ENCODE measurements at regions not wholly inside any gene's neighbourhood (a gene's known extent, or its start where the extent isn't known, plus 50 kb on each side); places are given as distances from the start of the nearest gene placed in this dataset.

- Histone ChIP-seq H3K4me3 (no peak overlapping the region), H3K79me2 (replicated peaks; ENCODE audit: insufficient read depth) (no peaks in the 10 kb centered on the region), H3K27ac (ENCODE audit: low read depth) (no peak overlapping the region), H3F3A (replicated peaks; ENCODE audit: low read depth) (no peaks in the 10 kb centered on the region), H3K4me2 (no peak overlapping the region), H4K20me1 (replicated peaks; ENCODE audit: insufficient read depth) (no peaks in the 10 kb centered on the region), H3K27me3 (ENCODE audit: insufficient read depth) (no peaks in the 10 kb centered on the region), H2AFZ (peak overlapping the region; percentile 19; the same call in 1 of the 2 replicates), H3K4me1 (ENCODE audit: insufficient read depth) (peaks cover 6% of the 10 kb centered on the region; the same call in 1 of the 2 replicates), H3K36me3 (ENCODE audit: insufficient read depth) (no peaks in the 10 kb centered on the region), H3K9me2 (ENCODE audit: insufficient read depth) (no peaks in the 10 kb centered on the region)
- ATAC-seq (no peak; the same call in 2 of the 3 replicates), DNase-seq (ENCODE audit: low spot score) (no peak)
- TF ChIP-seq ZNF462 (CRISPR knock-in tag; IDR thresholded peaks at IDR 0.05) (no peak), ZNF331 (CRISPR knock-in tag; IDR thresholded peaks at IDR 0.05; ENCODE audit: low read depth) (no peak), STAT1 (IDR thresholded peaks at IDR 0.05; ENCODE audit: unreplicated experiment) (no peak), REST (IDR thresholded peaks at IDR 0.05; ENCODE audit: unreplicated experiment) (no peak), CREB1 (CRISPR knock-in tag; IDR thresholded peaks at IDR 0.05; ENCODE audit: low read depth) (no peak), JUNB (IDR thresholded peaks at IDR 0.05; ENCODE audit: unreplicated experiment) (no peak)
- TF ChIP-seq, protein P1, sequence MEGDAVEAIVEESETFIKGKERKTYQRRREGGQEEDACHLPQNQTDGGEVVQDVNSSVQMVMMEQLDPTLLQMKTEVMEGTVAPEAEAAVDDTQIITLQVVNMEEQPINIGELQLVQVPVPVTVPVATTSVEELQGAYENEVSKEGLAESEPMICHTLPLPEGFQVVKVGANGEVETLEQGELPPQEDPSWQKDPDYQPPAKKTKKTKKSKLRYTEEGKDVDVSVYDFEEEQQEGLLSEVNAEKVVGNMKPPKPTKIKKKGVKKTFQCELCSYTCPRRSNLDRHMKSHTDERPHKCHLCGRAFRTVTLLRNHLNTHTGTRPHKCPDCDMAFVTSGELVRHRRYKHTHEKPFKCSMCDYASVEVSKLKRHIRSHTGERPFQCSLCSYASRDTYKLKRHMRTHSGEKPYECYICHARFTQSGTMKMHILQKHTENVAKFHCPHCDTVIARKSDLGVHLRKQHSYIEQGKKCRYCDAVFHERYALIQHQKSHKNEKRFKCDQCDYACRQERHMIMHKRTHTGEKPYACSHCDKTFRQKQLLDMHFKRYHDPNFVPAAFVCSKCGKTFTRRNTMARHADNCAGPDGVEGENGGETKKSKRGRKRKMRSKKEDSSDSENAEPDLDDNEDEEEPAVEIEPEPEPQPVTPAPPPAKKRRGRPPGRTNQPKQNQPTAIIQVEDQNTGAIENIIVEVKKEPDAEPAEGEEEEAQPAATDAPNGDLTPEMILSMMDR (conservative IDR thresholded peaks at IDR 0.05; ENCODE audit: low read depth in 2 of 2), result no peak
- TF ChIP-seq, protein P2, sequence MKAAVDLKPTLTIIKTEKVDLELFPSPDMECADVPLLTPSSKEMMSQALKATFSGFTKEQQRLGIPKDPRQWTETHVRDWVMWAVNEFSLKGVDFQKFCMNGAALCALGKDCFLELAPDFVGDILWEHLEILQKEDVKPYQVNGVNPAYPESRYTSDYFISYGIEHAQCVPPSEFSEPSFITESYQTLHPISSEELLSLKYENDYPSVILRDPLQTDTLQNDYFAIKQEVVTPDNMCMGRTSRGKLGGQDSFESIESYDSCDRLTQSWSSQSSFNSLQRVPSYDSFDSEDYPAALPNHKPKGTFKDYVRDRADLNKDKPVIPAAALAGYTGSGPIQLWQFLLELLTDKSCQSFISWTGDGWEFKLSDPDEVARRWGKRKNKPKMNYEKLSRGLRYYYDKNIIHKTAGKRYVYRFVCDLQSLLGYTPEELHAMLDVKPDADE (IDR thresholded peaks at IDR 0.05), result no peak
- H3K4me1 Mint-ChIP-seq, result no peaks in the 10 kb centered on the region
- H3K4me3 Mint-ChIP-seq, result no peak overlapping the region
- H3K36me3 Mint-ChIP-seq (ENCODE audit: low read depth), result no peaks in the 10 kb centered on the region
- H3K27ac Mint-ChIP-seq, result no peak overlapping the region
- no peaks in the 10 kb centered on the region for H3K27me3 Mint-ChIP-seq (ENCODE audit: insufficient read depth, low read depth, poor library complexity)
- H3K9me3 Mint-ChIP-seq, result no peaks in the 10 kb centered on the region
These were observed 121.2 kb upstream of the LNX1 start for GRCh38 chr4:53712408-53713020.

Measured in GM23338 (cell line).